AG09309 (cell line): ENCODE measurements at regions not wholly inside any gene's neighbourhood (a gene's known extent, or its start where the extent isn't known, plus 50 kb on each side); places are given as distances from the start of the nearest gene placed in this dataset.

Source experiments
- DNase-seq: peaks from one replicate; pipeline ENCODE4 v3.0.0-alpha.2; 2010; ENCODE audit warnings: low read depth
- H3K4me3 ChIP-seq: 2 replicates; pipeline ENCODE4 v1.5.1; 2011; ENCODE audit warnings: mild to moderate bottlenecking, low read depth, low read length, moderate library complexity; ENCODE audit not compliant: control insufficient read depth
- TF ChIP-seq, protein P1 (sequence below): IDR thresholded peaks from 2 replicates; pipeline ENCODE4 v1.5.1; 2011; ENCODE audit warnings: mild to moderate bottlenecking, low read depth, low read length, inconsistent platforms; ENCODE audit not compliant: insufficient read depth, control insufficient read depth; ENCODE audit errors: missing control alignments

DNA sequence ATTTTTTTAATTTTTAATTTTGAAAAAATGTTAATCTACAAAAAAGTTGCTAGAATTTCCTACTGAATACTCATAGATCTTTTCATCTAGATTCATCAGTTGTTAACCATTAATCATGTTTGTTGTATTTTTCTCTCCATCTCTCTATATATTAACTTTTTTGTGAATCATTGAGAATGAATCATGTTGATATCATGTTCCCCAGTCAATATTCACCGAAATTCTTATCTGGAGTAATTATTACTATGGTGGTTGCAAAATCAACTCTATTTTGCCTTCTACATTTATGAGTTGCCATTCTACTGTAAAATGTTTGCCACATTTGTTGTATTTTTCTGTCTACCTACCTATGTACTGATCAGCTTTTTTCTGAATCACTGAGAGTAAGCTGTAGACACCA lies 154.0 kb downstream of the SPP2 start:
- DNase-seq, result no peak

DNA sequence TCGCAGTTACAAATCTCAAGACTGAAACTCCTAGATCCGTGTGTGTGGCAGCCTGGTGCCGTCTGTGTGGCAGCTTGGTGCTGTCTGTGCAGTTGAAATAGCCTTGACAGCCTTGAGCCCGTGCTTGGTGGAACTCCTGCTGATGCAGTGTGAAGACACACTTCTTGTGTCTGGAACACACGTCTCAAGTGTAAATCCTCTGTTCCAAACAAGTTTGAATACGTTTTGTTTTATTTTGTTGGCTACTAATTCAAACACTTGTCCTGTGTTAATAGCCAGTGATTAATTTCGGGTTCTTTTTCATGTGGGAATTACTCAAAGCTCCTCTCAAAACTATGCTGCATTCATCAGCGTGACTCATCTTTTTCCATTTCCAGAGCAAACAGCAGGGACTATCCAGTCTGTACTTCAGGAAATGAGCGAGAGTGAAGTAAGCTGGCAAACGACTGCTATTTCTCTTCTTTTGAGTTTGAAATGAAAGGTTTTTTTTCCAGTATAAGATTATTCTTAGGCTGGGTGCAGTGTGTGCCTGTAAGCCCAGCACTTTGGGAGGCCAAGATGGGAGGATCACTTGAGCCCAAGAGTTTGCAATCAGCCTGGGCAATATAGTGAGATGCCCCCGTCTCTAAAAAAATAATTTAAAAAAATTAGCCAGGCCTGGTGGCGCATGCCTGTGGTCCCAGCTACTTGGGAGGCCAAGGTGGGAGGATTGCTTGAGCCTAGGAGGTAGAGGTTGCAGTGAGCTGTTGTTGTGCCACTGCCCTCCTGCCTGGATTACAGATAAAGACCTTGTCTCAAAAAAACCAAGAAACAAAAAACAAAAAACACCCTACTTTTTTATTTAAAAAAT lies 152.9 kb downstream of the SPP2 start:
- no peak overlapping the region; the same call in 1 of the 2 replicates for H3K4me3 ChIP-seq
- peak; percentile 77 for DNase-seq

More for the DNA sequence above, 154.0 kb downstream of the SPP2 start:
- no peak overlapping the region for H3K4me3 ChIP-seq
- TF ChIP-seq, protein P1, sequence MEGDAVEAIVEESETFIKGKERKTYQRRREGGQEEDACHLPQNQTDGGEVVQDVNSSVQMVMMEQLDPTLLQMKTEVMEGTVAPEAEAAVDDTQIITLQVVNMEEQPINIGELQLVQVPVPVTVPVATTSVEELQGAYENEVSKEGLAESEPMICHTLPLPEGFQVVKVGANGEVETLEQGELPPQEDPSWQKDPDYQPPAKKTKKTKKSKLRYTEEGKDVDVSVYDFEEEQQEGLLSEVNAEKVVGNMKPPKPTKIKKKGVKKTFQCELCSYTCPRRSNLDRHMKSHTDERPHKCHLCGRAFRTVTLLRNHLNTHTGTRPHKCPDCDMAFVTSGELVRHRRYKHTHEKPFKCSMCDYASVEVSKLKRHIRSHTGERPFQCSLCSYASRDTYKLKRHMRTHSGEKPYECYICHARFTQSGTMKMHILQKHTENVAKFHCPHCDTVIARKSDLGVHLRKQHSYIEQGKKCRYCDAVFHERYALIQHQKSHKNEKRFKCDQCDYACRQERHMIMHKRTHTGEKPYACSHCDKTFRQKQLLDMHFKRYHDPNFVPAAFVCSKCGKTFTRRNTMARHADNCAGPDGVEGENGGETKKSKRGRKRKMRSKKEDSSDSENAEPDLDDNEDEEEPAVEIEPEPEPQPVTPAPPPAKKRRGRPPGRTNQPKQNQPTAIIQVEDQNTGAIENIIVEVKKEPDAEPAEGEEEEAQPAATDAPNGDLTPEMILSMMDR, result no peak

DNA sequence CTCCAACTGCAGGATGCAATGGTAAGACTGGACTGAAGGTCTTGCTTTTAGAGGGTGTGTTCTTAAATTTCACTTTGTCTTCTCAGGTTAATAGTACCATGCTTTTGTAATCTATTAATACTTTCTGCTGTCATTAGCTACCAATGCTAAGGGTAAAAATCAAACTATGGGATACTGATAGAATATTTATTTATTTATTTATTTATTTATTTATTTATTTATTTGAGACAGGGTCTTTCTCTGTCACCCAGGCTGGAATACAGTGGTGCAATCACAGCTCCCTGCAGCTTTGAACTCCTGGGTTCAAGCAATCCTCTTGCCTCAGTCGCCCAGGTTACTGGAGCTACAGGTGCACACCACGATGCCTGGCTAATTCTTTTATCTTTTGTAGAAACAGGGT lies 152.1 kb downstream of the SPP2 start:
- no peak overlapping the region for H3K4me3 ChIP-seq
- TF ChIP-seq, protein P1, result no peak
- DNase-seq, result no peak

More for the DNA sequence above, 152.9 kb downstream of the SPP2 start:
- TF ChIP-seq, protein P1, result no peak

DNA sequence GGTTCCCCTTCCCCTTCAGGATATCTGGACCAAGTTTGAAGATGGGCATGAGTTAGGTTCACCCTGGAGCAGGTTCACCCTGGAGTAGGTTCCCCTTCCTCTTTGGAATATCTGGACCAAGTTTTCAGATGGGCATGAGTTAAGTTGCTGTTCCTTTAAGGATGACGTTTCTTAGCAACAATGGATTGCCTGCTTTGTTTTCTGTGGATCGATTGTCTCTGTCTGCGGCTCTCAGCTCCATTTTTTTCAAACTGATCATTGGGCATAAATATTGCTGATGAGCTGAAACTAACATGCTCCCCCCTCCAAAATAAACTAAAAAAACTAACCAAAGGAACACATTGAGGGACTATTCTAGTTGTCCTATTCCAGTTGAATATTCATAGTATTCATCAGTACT lies 149.5 kb downstream of the SPP2 start:
- H3K4me3 ChIP-seq, result no peak overlapping the region
- DNase-seq, result no peak
- TF ChIP-seq, protein P1, result no peak

DNA sequence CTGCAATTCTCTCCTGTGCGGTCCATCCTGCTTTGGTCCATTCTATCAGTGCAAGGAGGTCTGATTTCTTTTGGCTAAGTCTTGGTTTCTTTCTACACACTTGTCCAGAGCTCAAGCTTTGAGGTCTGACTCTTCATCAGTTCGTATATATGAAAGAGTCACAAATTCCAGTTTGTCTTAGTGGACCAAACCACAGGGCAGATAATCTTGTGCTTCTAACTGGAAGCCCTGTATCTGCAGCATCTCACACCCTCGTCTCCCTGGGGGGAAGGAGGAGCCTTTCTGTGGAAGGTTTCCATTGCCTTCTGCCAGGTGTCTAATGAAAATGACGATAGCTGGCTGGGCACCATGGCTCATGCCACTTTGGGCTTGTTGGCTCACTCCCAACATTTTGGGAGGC lies 148.5 kb downstream of the SPP2 start:
- TF ChIP-seq, protein P1, result no peak
- no peak overlapping the region for H3K4me3 ChIP-seq
- no peak for DNase-seq

DNA sequence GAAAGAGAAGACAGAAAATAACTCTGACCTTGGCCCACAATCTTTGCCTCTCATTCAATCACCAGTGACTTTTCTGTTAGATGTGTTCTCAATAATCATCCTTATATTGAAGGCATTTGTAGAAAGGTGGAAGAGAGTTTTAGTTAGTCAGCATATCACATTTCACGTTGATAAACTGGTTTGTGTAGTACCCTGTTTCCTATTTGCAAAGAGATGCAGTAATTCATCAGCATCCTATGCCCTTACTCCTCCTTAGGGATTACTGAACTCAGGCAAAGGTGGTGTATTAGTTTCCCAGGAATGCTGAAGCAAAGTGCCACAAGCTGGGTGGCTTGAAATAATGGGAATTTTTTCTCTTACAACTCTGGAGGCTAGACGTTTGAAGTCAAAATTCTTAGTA lies 145.0 kb downstream of the SPP2 start:
- no peak for DNase-seq
- H3K4me3 ChIP-seq, result no peak overlapping the region
- TF ChIP-seq, protein P1, result no peak
